ENCODE measurements at regions not wholly inside any gene's neighbourhood (a gene's known extent, or its start where the extent isn't known, plus 50 kb on each side); places are given as distances from the start of the nearest gene placed in this dataset.

GRCh38 chr19:29090783-29091526 lies 122.0 kb downstream of the UQCRFS1 start:
- no peak overlapping the region for H3K27ac ChIP-seq
- peak in 1 of 8 experiments; percentile 75 for ATAC-seq (replicated peaks in 6 of 8)
- no peak overlapping the region for H3K4me3 ChIP-seq
- in situ Hi-C loops (cut with MboI; ENCODE audit: low pct_unique_long_range_greater_than_20kb in 2 of 9, low sequenced_read_pairs in 9 of 9, unreplicated experiment in 9 of 9): no loop called here
- H3K4me1 ChIP-seq (replicated peaks in 1 of 2): peaks cover 11 to 26% of the 10 kb centered on the region in 2 donors
- 50 to 93% (median 63%) methylated on average over 2 to 7 of the region's 7 CpGs; no CpG with 5 or more reads in 1 of the 10 experiments for WGBS, 10 experiments

- in situ Hi-C loops (cut with MboI; ENCODE audit: low pct_unique_long_range_greater_than_20kb in 2 of 9, low sequenced_read_pairs in 9 of 9, unreplicated experiment in 9 of 9): no loop called here
- H3K4me3 ChIP-seq: no peak overlapping the region
- H3K27ac ChIP-seq: peak overlapping the region in 1 of 2 donors; percentile 26
- peak in 5 of 8 experiments; percentile 5 to 36 (median 20) for ATAC-seq (replicated peaks in 6 of 8)
- WGBS, 10 experiments: 20 to 89% (median 74%) methylated on average over 1 to 7 of the region's 8 CpGs; no CpG with 5 or more reads in 4 of the 10 experiments
- peaks cover 11 to 26% of the 10 kb centered on the region in 2 donors for H3K4me1 ChIP-seq (replicated peaks in 1 of 2)
Observed at GRCh38 chr19:29089315-29089870, 123.6 kb downstream of the UQCRFS1 start.

- no peak overlapping the region for H3K4me3 ChIP-seq
- peak overlapping the region in 1 of 2 donors; percentile 26 for H3K27ac ChIP-seq
- H3K4me1 ChIP-seq (replicated peaks in 1 of 2): peaks cover 11 to 26% of the 10 kb centered on the region in 2 donors
- 0 to 83% (median 61%) methylated on average over 1 to 7 of the region's 9 CpGs; no CpG with 5 or more reads in 4 of the 10 experiments for WGBS, 10 experiments
- in situ Hi-C loops (cut with MboI; ENCODE audit: low pct_unique_long_range_greater_than_20kb in 2 of 9, low sequenced_read_pairs in 9 of 9, unreplicated experiment in 9 of 9): no loop called here
- ATAC-seq (replicated peaks in 6 of 8): peak in 5 of 8 experiments; percentile 62 to 87 (median 86)
Observed at GRCh38 chr19:29088761-29089160, 124.2 kb downstream of the UQCRFS1 start.

GRCh38 chr19:29086646-29087045 lies 126.3 kb downstream of the UQCRFS1 start:
- H3K27ac ChIP-seq: no peak overlapping the region
- no peak for ATAC-seq (replicated peaks in 6 of 8)
- 80 to 95% (median 89%) methylated on average over 1 to 8 of the region's 10 CpGs; no CpG with 5 or more reads in 6 of the 10 experiments for WGBS, 10 experiments
- in situ Hi-C loops (cut with MboI; ENCODE audit: low pct_unique_long_range_greater_than_20kb in 2 of 9, low sequenced_read_pairs in 9 of 9, unreplicated experiment in 9 of 9): no loop called here
- no peak overlapping the region for H3K4me3 ChIP-seq
- peaks cover 11 to 26% of the 10 kb centered on the region in 2 donors for H3K4me1 ChIP-seq (replicated peaks in 1 of 2)

GRCh38 chr19:29086182-29086581 lies 126.8 kb downstream of the UQCRFS1 start:
- ATAC-seq (replicated peaks in 6 of 8): no peak
- 47 to 95% (median 83%) methylated on average over 2 to 4 of the region's 7 CpGs; no CpG with 5 or more reads in 6 of the 10 experiments for WGBS, 10 experiments
- peaks cover 11 to 23% of the 10 kb centered on the region in 2 donors for H3K4me1 ChIP-seq (replicated peaks in 1 of 2)

GRCh38 chr19:29085630-29086029 lies 127.3 kb downstream of the UQCRFS1 start:
- 11 to 85% (median 69%) methylated on average over 1 to 3 of the region's 3 CpGs; no CpG with 5 or more reads in 1 of the 10 experiments for WGBS, 10 experiments
- no peak overlapping the region for H3K27ac ChIP-seq
- in situ Hi-C loops (cut with MboI; ENCODE audit: low pct_unique_long_range_greater_than_20kb in 2 of 9, low sequenced_read_pairs in 9 of 9, unreplicated experiment in 9 of 9): no loop called here
- ATAC-seq (replicated peaks in 6 of 8): no peak
- H3K4me1 ChIP-seq (replicated peaks in 1 of 2): peaks cover 11 to 18% of the 10 kb centered on the region in 2 donors
- no peak overlapping the region for H3K4me3 ChIP-seq

More at GRCh38 chr19:29086182-29086581, 126.8 kb downstream of the UQCRFS1 start:
- Histone ChIP-seq H3K27ac (no peak overlapping the region), H3K4me3 (no peak overlapping the region)
- in situ Hi-C loops (cut with MboI; ENCODE audit: low pct_unique_long_range_greater_than_20kb in 2 of 9, low sequenced_read_pairs in 9 of 9, unreplicated experiment in 9 of 9): no loop called here

GRCh38 chr19:29085206-29085605 lies 127.7 kb downstream of the UQCRFS1 start:
- H3K4me1 ChIP-seq (replicated peaks in 1 of 2): peaks cover 11 to 21% of the 10 kb centered on the region in 2 donors
- no peak overlapping the region for H3K27ac ChIP-seq
- in situ Hi-C loops (cut with MboI; ENCODE audit: low pct_unique_long_range_greater_than_20kb in 2 of 9, low sequenced_read_pairs in 9 of 9, unreplicated experiment in 9 of 9): no loop called here
- no peak overlapping the region for H3K4me3 ChIP-seq
- WGBS, 10 experiments: 0 to 100% (median 72%) methylated on average over 1 to 3 of the region's 5 CpGs; no CpG with 5 or more reads in 3 of the 10 experiments
- peak in 2 of 8 experiments; percentile 42 to 68 for ATAC-seq (replicated peaks in 6 of 8)

- Histone ChIP-seq H3K27ac (no peak overlapping the region), H3K4me1 (replicated peaks in 1 of 2) (peaks cover 16 to 26% of the 10 kb centered on the region in 2 donors), H3K4me3 (no peak overlapping the region)
- in situ Hi-C loops (cut with MboI; ENCODE audit: low pct_unique_long_range_greater_than_20kb in 2 of 9, low sequenced_read_pairs in 9 of 9, unreplicated experiment in 9 of 9): no loop called here
- WGBS, 10 experiments: 33 to 100% (median 80%) methylated on average over 1 to 5 of the region's 9 CpGs; no CpG with 5 or more reads in 3 of the 10 experiments
- peak in 2 of 8 experiments; percentile 34 to 46 for ATAC-seq (replicated peaks in 6 of 8)
Observed at GRCh38 chr19:29084266-29084665, 128.7 kb downstream of the UQCRFS1 start.

GRCh38 chr19:29083863-29084262 lies 129.1 kb downstream of the UQCRFS1 start:
- in situ Hi-C loops (cut with MboI; ENCODE audit: low pct_unique_long_range_greater_than_20kb in 2 of 9, low sequenced_read_pairs in 9 of 9, unreplicated experiment in 9 of 9): no loop called here
- WGBS, 10 experiments: 10 to 100% (median 94%) methylated on average over 1 to 3 of the region's 6 CpGs; no CpG with 5 or more reads in 4 of the 10 experiments

GRCh38 chr19:29079356-29080032 lies 133.5 kb downstream of the UQCRFS1 start:
- Histone ChIP-seq H3K4me1 (replicated peaks in 1 of 2) (peaks cover 15 to 20% of the 10 kb centered on the region in 2 donors), H3K4me3 (no peak overlapping the region), H3K27ac (peak overlapping the region in 1 of 2 donors; percentile 16)
- 0 to 51% (median 25%) methylated on average over 3 to 13 of the region's 14 CpGs; no CpG with 5 or more reads in 2 of the 10 experiments for WGBS, 10 experiments
- ATAC-seq (replicated peaks in 6 of 8): peak in 7 of 8 experiments; percentile 24 to 88 (median 77)
- in situ Hi-C loops (cut with MboI; ENCODE audit: low pct_unique_long_range_greater_than_20kb in 2 of 9, low sequenced_read_pairs in 9 of 9, unreplicated experiment in 9 of 9): no loop called here

More at GRCh38 chr19:29083863-29084262, 129.1 kb downstream of the UQCRFS1 start:
- H3K27ac ChIP-seq: no peak overlapping the region
- H3K4me3 ChIP-seq: no peak overlapping the region
- H3K4me1 ChIP-seq (replicated peaks in 1 of 2): peaks cover 16 to 26% of the 10 kb centered on the region in 2 donors
- ATAC-seq (replicated peaks in 6 of 8): no peak

GRCh38 chr19:29076963-29077362 lies 136.0 kb downstream of the UQCRFS1 start:
- no peak overlapping the region for H3K4me3 ChIP-seq
- ATAC-seq (replicated peaks in 6 of 8): no peak
- 27 to 100% (median 58%) methylated on average over 1 to 4 of the region's 4 CpGs; no CpG with 5 or more reads in 4 of the 10 experiments for WGBS, 10 experiments
- peaks cover 15 to 20% of the 10 kb centered on the region in 2 donors for H3K4me1 ChIP-seq (replicated peaks in 1 of 2)
- no peak overlapping the region for H3K27ac ChIP-seq
- in situ Hi-C loops (cut with MboI; ENCODE audit: low pct_unique_long_range_greater_than_20kb in 2 of 9, low sequenced_read_pairs in 9 of 9, unreplicated experiment in 9 of 9): no loop called here

- WGBS, 10 experiments: 80 to 100% (median 92%) methylated on average over 2 of the region's 4 CpGs; no CpG with 5 or more reads in 7 of the 10 experiments
- H3K4me3 ChIP-seq: no peak overlapping the region
- H3K4me1 ChIP-seq (replicated peaks in 1 of 2): peaks cover 15 to 20% of the 10 kb centered on the region in 2 donors
- no peak for ATAC-seq (replicated peaks in 6 of 8)
- in situ Hi-C loops (cut with MboI; ENCODE audit: low pct_unique_long_range_greater_than_20kb in 2 of 9, low sequenced_read_pairs in 9 of 9, unreplicated experiment in 9 of 9): no loop called here
- no peak overlapping the region for H3K27ac ChIP-seq
Observed at GRCh38 chr19:29076161-29076560, 136.8 kb downstream of the UQCRFS1 start.

Measured in motor neuron (in vitro differentiated cells).